ENCODE measurements at regions not wholly inside any gene's neighbourhood (a gene's known extent, or its start where the extent isn't known, plus 50 kb on each side); places are given as distances from the start of the nearest gene placed in this dataset.

DNA sequence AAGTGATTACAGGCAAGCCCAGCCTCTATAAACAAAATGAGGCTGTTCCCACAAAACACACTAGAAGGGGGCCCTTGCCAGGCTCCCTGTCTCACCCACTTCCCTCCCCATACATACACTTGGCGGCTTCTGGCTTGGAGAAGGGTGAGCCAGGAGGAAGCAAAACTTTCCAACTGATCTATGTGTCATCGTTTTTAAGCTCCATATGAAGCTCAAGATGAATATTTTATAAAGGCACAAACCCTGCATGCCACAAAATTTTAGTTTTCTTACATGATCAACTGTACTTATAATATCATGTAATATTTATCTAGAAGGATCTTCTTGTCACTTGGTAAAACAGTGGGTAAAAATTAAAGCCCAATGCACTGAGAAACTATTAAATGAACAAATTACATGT, 80.8 kb upstream of the TJP1 start:
- TF ChIP-seq, protein P1, sequence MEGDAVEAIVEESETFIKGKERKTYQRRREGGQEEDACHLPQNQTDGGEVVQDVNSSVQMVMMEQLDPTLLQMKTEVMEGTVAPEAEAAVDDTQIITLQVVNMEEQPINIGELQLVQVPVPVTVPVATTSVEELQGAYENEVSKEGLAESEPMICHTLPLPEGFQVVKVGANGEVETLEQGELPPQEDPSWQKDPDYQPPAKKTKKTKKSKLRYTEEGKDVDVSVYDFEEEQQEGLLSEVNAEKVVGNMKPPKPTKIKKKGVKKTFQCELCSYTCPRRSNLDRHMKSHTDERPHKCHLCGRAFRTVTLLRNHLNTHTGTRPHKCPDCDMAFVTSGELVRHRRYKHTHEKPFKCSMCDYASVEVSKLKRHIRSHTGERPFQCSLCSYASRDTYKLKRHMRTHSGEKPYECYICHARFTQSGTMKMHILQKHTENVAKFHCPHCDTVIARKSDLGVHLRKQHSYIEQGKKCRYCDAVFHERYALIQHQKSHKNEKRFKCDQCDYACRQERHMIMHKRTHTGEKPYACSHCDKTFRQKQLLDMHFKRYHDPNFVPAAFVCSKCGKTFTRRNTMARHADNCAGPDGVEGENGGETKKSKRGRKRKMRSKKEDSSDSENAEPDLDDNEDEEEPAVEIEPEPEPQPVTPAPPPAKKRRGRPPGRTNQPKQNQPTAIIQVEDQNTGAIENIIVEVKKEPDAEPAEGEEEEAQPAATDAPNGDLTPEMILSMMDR (IDR thresholded peaks at IDR 0.05; ENCODE audit: unreplicated experiment), result no peak
- H3K4me3 Mint-ChIP-seq (ENCODE audit: unreplicated experiment), result no peak overlapping the region
- H3K9me3 Mint-ChIP-seq (ENCODE audit: unreplicated experiment), result peaks cover 3% of the 10 kb centered on the region
- H3K27me3 Mint-ChIP-seq (ENCODE audit: unreplicated experiment), result no peaks in the 10 kb centered on the region
- H3K27ac Mint-ChIP-seq (ENCODE audit: unreplicated experiment), result no peak overlapping the region
- H3K36me3 Mint-ChIP-seq (ENCODE audit: low read depth, unreplicated experiment), result peaks cover 3% of the 10 kb centered on the region
- H3K4me1 Mint-ChIP-seq (ENCODE audit: unreplicated experiment), result peaks cover 2% of the 10 kb centered on the region
- DNase-seq (ENCODE audit: low spot score), result no peak

DNA sequence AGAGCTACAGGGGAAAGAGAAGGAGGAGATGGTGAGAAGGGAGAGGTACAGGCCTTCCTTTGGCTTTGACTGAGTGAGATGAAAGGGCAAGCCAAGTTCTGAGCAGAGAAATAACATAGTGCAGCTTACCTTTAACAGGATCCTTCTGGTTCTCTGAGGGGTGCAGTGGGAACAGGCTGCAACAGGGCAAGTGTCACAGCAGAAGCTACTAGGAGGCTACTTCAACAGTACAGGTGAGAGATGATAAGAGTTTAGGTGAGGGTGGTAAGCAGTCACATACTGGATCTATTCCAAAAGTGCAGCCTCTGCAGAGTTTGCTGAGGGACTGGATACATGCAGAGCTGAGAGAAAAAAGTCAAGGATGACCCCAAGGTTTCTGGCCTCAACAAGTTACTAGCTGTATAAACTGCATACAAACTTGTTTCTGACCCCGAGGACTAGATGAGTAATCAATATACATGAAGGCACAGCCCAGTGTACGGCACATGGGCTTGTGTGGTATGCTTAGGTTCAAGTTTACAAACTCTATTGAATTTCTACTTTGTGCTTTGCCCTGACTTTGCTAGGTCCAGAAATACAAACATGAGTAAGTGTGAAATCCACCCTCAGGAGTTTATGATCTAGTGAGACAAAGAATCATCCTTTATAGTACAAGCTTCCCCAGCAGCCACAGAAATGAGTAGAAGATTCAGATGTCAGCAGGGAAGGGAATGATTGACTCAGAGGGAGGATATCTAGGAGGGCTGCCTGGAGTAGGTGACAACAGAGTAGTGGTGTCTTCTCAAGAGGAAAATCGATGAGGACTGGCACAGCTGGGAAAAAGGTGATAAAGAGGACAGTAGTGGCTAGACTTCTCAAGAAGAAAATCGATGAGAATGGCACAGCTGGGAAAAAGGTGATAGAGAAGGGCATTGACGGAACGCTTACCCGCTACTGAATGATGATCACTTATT, 78.2 kb upstream of the TJP1 start:
- Mint-ChIP-seq H3K4me1 (ENCODE audit: unreplicated experiment) (peaks cover 2% of the 10 kb centered on the region), H3K9me3 (ENCODE audit: unreplicated experiment) (peaks cover 4% of the 10 kb centered on the region), H3K4me3 (ENCODE audit: unreplicated experiment) (no peak overlapping the region), H3K27ac (ENCODE audit: unreplicated experiment) (no peak overlapping the region), H3K36me3 (ENCODE audit: low read depth, unreplicated experiment) (peaks cover 7% of the 10 kb centered on the region), H3K27me3 (ENCODE audit: unreplicated experiment) (no peaks in the 10 kb centered on the region)
- TF ChIP-seq, protein P1 (IDR thresholded peaks at IDR 0.05; ENCODE audit: unreplicated experiment), result no peak
- no peak for DNase-seq (ENCODE audit: low spot score)

DNA sequence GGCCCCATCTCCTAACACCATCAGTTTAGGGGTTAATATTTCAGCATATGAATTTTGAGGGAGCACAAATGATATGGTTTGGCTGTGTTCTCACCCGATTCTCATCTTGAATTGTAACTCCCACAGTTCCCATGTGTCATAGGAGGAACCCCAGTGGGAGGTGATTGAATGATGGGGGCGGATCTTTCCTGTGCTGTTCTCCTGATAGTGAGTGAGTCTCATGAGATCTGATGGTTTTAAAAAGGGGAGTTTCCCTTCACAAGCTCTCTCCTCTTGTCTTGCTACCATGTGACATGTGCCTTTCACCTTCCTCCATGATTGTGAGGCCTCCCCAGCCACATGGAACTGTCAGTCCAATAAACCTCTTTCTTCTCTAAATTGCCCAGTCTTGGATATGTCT, 73.8 kb upstream of the TJP1 start:
- H3K4me3 Mint-ChIP-seq (ENCODE audit: unreplicated experiment), result no peak overlapping the region
- H3K27me3 Mint-ChIP-seq (ENCODE audit: unreplicated experiment), result no peaks in the 10 kb centered on the region
- TF ChIP-seq, protein P1 (IDR thresholded peaks at IDR 0.05; ENCODE audit: unreplicated experiment), result no peak
- no peaks in the 10 kb centered on the region for H3K4me1 Mint-ChIP-seq (ENCODE audit: unreplicated experiment)
- H3K9me3 Mint-ChIP-seq (ENCODE audit: unreplicated experiment), result peaks cover 4% of the 10 kb centered on the region
- no peak for DNase-seq (ENCODE audit: low spot score)
- peaks cover 13% of the 10 kb centered on the region for H3K36me3 Mint-ChIP-seq (ENCODE audit: low read depth, unreplicated experiment)
- H3K27ac Mint-ChIP-seq (ENCODE audit: unreplicated experiment), result no peak overlapping the region

DNA sequence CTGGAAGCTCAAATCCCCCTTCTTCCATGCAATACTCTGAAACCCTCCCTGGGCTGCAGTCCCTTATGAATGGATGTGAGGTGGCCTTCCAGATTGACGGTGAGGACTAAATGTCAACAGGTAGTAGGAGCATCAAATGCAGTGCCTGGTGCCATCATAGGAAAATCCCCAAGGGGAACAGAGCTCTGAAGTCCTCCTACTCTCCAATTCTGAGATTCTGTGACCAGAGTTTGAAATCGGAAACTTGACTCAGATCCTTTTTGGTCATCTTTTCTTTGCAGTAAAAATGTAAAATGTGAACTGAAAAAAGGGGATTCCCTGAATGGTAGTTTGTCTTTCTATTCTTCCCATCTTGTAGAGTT, 68.8 kb upstream of the TJP1 start:
- no peak overlapping the region for H3K27ac Mint-ChIP-seq (ENCODE audit: unreplicated experiment)
- H3K9me3 Mint-ChIP-seq (ENCODE audit: unreplicated experiment), result no peaks in the 10 kb centered on the region
- no peaks in the 10 kb centered on the region for H3K27me3 Mint-ChIP-seq (ENCODE audit: unreplicated experiment)
- H3K36me3 Mint-ChIP-seq (ENCODE audit: low read depth, unreplicated experiment), result peaks cover 7% of the 10 kb centered on the region
- TF ChIP-seq, protein P1 (IDR thresholded peaks at IDR 0.05; ENCODE audit: unreplicated experiment), result no peak
- H3K4me1 Mint-ChIP-seq (ENCODE audit: unreplicated experiment), result peaks cover 25% of the 10 kb centered on the region
- no peak for DNase-seq (ENCODE audit: low spot score)
- no peak overlapping the region for H3K4me3 Mint-ChIP-seq (ENCODE audit: unreplicated experiment)
